ENCODE measurements at regions not wholly inside any gene's neighbourhood (a gene's known extent, or its start where the extent isn't known, plus 50 kb on each side); places are given as distances from the start of the nearest gene placed in this dataset.

GRCh38 chr6:126531840-126532239 is 191.9 kb downstream of the CENPW start:
- H3K79me2 ChIP-seq (ENCODE audit: control insufficient read depth, insufficient read depth, low read length): no peaks in the 10 kb centered on the region
- no peaks in the 10 kb centered on the region for H4K20me1 ChIP-seq (ENCODE audit: control insufficient read depth, extremely low read depth, insufficient read depth, low read length)
- no peak overlapping the region for H3K27ac ChIP-seq (ENCODE audit: insufficient read depth, low read length)
- no peak overlapping the region for H3K4me2 ChIP-seq (ENCODE audit: extremely low read depth, insufficient read depth, low read length)
- DNase-seq (ENCODE audit: low read depth in 2 of 2): no peak
- no peak overlapping the region for H3K4me3 ChIP-seq (replicated peaks in 1 of 4; ENCODE audit: control extremely low read depth in 1 of 4, insufficient read depth in 1 of 4, low read depth in 3 of 4, low read length in 4 of 4)
- H2AFZ ChIP-seq (ENCODE audit: low read length): no peak overlapping the region
- no peaks in the 10 kb centered on the region for H3K9me3 ChIP-seq (ENCODE audit: control insufficient read depth, insufficient read depth, low read depth, low read length)
- no peaks in the 10 kb centered on the region for H3K27me3 ChIP-seq (ENCODE audit: control insufficient read depth, insufficient read depth, low read length)
- no peak for TF ChIP-seq EZH2 (IDR thresholded peaks at IDR 0.05; ENCODE audit: low read length, missing control alignments)
- TF ChIP-seq CTCF (conservative IDR thresholded peaks at IDR 0.05 in 1 of 2, IDR thresholded peaks at IDR 0.05 in 1 of 2; ENCODE audit: low read depth in 1 of 2, low read length in 2 of 2): no peak
- no peaks in the 10 kb centered on the region for H3K4me1 ChIP-seq (ENCODE audit: control insufficient read depth, extremely low read depth, insufficient read depth, low read length)
- no peak overlapping the region for H3K9ac ChIP-seq (ENCODE audit: insufficient read depth, low read length)
- H3K36me3 ChIP-seq (ENCODE audit: control insufficient read depth, insufficient read depth, low read length): no peaks in the 10 kb centered on the region

DNA sequence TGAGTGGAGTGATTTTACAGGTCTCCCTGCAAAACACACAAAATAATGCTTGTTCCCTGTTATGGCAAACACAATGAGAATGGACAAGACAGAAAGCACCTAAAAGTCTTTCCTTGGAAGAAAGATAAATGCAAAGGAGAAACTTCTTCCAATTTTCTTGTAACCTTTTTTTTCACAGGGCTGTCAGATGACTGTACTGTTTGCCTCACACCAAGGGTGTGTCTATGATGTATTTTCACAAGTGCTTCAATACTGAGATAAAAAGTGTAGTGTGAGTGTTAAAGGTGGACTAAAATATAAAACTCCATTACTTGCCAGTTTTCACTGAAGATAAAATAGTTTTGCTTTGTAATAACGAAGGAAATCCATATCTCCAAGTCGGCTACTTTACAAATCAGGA is 194.5 kb downstream of the CENPW start:
- no peak overlapping the region for H2AFZ ChIP-seq (ENCODE audit: low read length)
- H3K9ac ChIP-seq (ENCODE audit: insufficient read depth, low read length): no peak overlapping the region
- H3K27me3 ChIP-seq (ENCODE audit: control insufficient read depth, insufficient read depth, low read length): no peaks in the 10 kb centered on the region
- H4K20me1 ChIP-seq (ENCODE audit: control insufficient read depth, extremely low read depth, insufficient read depth, low read length): no peaks in the 10 kb centered on the region
- no peaks in the 10 kb centered on the region for H3K36me3 ChIP-seq (ENCODE audit: control insufficient read depth, insufficient read depth, low read length)
- H3K27ac ChIP-seq (ENCODE audit: insufficient read depth, low read length): no peak overlapping the region
- no peak overlapping the region for H3K4me3 ChIP-seq (replicated peaks in 1 of 4; ENCODE audit: control extremely low read depth in 1 of 4, insufficient read depth in 1 of 4, low read depth in 3 of 4, low read length in 4 of 4)
- no peak for TF ChIP-seq EZH2 (IDR thresholded peaks at IDR 0.05; ENCODE audit: low read length, missing control alignments)
- no peak for TF ChIP-seq CTCF (conservative IDR thresholded peaks at IDR 0.05 in 1 of 2, IDR thresholded peaks at IDR 0.05 in 1 of 2; ENCODE audit: low read depth in 1 of 2, low read length in 2 of 2)
- DNase-seq (ENCODE audit: low read depth in 2 of 2): no peak
- no peaks in the 10 kb centered on the region for H3K79me2 ChIP-seq (ENCODE audit: control insufficient read depth, insufficient read depth, low read length)
- no peaks in the 10 kb centered on the region for H3K9me3 ChIP-seq (ENCODE audit: control insufficient read depth, insufficient read depth, low read depth, low read length)
- H3K4me2 ChIP-seq (ENCODE audit: extremely low read depth, insufficient read depth, low read length): no peak overlapping the region
- no peaks in the 10 kb centered on the region for H3K4me1 ChIP-seq (ENCODE audit: control insufficient read depth, extremely low read depth, insufficient read depth, low read length)

DNA sequence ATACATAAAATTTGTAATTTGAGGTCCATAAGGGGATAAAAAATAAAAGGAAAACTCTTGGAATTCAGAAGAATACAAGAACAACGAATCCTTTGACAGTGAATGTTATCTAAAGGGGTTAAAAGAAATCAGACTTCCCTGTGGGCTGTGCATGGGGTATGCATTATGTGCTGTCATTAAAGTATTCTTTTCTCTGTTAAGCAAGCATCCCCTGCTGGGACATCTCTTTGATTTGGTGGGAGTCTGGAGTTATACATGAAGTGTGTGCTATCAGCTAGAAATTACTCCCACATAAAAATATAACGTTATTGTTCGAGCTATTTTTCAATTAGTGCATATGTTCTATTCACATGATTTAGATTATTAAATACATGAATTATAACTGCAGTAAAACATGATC is 195.2 kb downstream of the CENPW start:
- H3K4me3 ChIP-seq (replicated peaks in 1 of 4; ENCODE audit: control extremely low read depth in 1 of 4, insufficient read depth in 1 of 4, low read depth in 3 of 4, low read length in 4 of 4): no peak overlapping the region
- H3K27me3 ChIP-seq (ENCODE audit: control insufficient read depth, insufficient read depth, low read length): no peaks in the 10 kb centered on the region
- no peaks in the 10 kb centered on the region for H3K36me3 ChIP-seq (ENCODE audit: control insufficient read depth, insufficient read depth, low read length)
- no peak overlapping the region for H3K27ac ChIP-seq (ENCODE audit: insufficient read depth, low read length)
- no peak overlapping the region for H3K4me2 ChIP-seq (ENCODE audit: extremely low read depth, insufficient read depth, low read length)
- DNase-seq (ENCODE audit: low read depth in 2 of 2): no peak
- H3K9me3 ChIP-seq (ENCODE audit: control insufficient read depth, insufficient read depth, low read depth, low read length): no peaks in the 10 kb centered on the region
- no peaks in the 10 kb centered on the region for H4K20me1 ChIP-seq (ENCODE audit: control insufficient read depth, extremely low read depth, insufficient read depth, low read length)
- H3K4me1 ChIP-seq (ENCODE audit: control insufficient read depth, extremely low read depth, insufficient read depth, low read length): no peaks in the 10 kb centered on the region
- TF ChIP-seq CTCF (conservative IDR thresholded peaks at IDR 0.05 in 1 of 2, IDR thresholded peaks at IDR 0.05 in 1 of 2; ENCODE audit: low read depth in 1 of 2, low read length in 2 of 2) (no peak), EZH2 (IDR thresholded peaks at IDR 0.05; ENCODE audit: low read length, missing control alignments) (no peak)
- H2AFZ ChIP-seq (ENCODE audit: low read length): no peak overlapping the region
- H3K9ac ChIP-seq (ENCODE audit: insufficient read depth, low read length): no peak overlapping the region
- no peaks in the 10 kb centered on the region for H3K79me2 ChIP-seq (ENCODE audit: control insufficient read depth, insufficient read depth, low read length)
